H1 (cell line): ENCODE measurements at regions not wholly inside any gene's neighbourhood (a gene's known extent, or its start where the extent isn't known, plus 50 kb on each side); places are given as distances from the start of the nearest gene placed in this dataset.

Experiments used
- CHD1 ChIP-seq: IDR thresholded peaks from 2 replicates; pipeline ENCODE4 v1.6.1; 2012; ENCODE audit warnings: low read depth, low read length, improper control_type of control experiment
- CREB1 ChIP-seq: IDR thresholded peaks from 2 replicates; pipeline ENCODE4 v1.6.1; 2012; ENCODE audit warnings: inconsistent platforms
- EZH2 ChIP-seq: fragments of 200-600 bp; sonication (generic); IDR thresholded peaks from 2 replicates; pipeline ENCODE4 v1.7.1; 2012; ENCODE audit warnings: low read depth, mild to moderate bottlenecking, moderate library complexity, low read length, inconsistent platforms; ENCODE audit not compliant: severe bottlenecking
- TAF7 ChIP-seq: optimal IDR thresholded peaks from 2 replicates; pipeline ENCODE3; 2011; ENCODE audit warnings: low read depth, mild to moderate bottlenecking, inconsistent platforms, low read length, moderate library complexity, borderline replicate concordance
- YY1 ChIP-seq: IDR thresholded peaks from 2 replicates; pipeline ENCODE4 v1.6.1; 2011; ENCODE audit warnings: low read depth, mild to moderate bottlenecking, low read length

GRCh38 chr9:32716955-32717543 is 66.3 kb upstream of the TMEM215 start (continued):
- TF ChIP-seq EZH2, result no peak
- no peak for TF ChIP-seq CHD1
- no peak for TF ChIP-seq TAF7
- no peak for TF ChIP-seq YY1
- no peak for TF ChIP-seq CREB1
